Body of pancreas (tissue), 4 donors: ENCODE measurements at regions not wholly inside any gene's neighbourhood (a gene's known extent, or its start where the extent isn't known, plus 50 kb on each side); places are given as distances from the start of the nearest gene placed in this dataset.

Source experiments
- CTCF ChIP-seq, 7 experiments: fragments of 450-650 bp in 4 of 7; fragments of 200-600 bp in 3 of 7; sonication (generic) in 3 of 7; IDR thresholded peaks; one replicate each; pipeline ENCODE4 v1.5.1; 2016 to 2019; ENCODE audit warnings: antibody characterized with exemption in 7 of 7
- POLR2A ChIP-seq, 3 donors: fragments of 450-650 bp; IDR thresholded peaks; one replicate each; pipeline ENCODE4 v1.6.1; 2016; ENCODE audit warnings: antibody characterized with exemption in 3 of 3, mild to moderate bottlenecking in 2 of 3

DNA sequence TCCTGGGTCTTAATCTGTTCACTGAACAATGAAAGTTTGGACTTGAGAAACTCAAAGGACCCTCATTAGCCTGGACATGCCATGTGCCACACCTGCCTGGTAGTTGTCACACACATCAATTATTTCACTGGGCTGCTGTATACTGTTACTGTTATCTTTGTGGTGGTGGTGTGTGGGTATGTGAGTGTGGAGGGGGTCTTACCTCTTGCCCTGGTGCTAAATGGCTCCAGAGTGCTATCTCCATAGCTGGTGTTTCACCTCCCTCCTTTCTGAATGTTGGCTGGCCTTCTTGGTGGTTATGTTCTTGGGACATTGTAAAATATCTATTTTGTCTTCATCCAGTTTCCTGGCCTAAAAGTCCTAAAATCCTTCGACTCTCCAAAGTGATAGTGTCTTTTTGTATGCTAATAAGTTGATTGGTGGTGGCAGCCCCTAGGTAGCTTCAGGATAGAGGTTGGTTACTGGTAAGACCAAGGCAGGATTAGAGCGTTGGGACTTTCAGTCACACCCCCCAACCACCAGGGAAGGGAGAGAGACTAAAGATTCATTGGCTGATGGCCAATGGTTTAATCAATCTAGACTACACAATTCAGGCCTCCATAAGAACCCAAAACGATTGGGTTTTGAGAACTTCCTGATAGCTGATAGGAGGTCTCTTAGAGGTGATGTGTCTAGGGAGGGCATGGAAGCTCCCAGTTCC, 328.1 kb downstream of the MYCN start:
- TF ChIP-seq POLR2A (IDR thresholded peaks at IDR 0.05): no peak
- no peak for TF ChIP-seq CTCF (IDR thresholded peaks at IDR 0.05)
